Smooth muscle cell (in vitro differentiated cells): ENCODE measurements at regions not wholly inside any gene's neighbourhood (a gene's known extent, or its start where the extent isn't known, plus 50 kb on each side); places are given as distances from the start of the nearest gene placed in this dataset.
"Not testable (repeated sequence)": the region's sequence is repeated elsewhere in the genome, so short reads cannot be mapped to it uniquely, and the experiment has no call there.

Source experiments
- DNase-seq: peaks from one replicate; lab custom pipeline; 2025; ENCODE audit not compliant: unreplicated experiment; lab: John Stamatoyannopoulos, UW
- H2AFZ ChIP-seq: fragments of 200-600 bp; sonication (generic); 2 replicates; pipeline ENCODE4 v1.6.0; 2016; ENCODE audit warnings: antibody characterized with exemption, low read depth, mild to moderate bottlenecking
- H3F3A ChIP-seq: fragments of 200-600 bp; sonication (generic); 2 replicates; pipeline ENCODE4 v1.6.0; 2017; ENCODE audit warnings: antibody characterized with exemption, low read depth
- H3K27ac ChIP-seq: fragments of 200-600 bp; sonication (generic); 2 replicates; pipeline ENCODE4 v1.5.1; 2016; ENCODE audit warnings: low read depth, mild to moderate bottlenecking
- H3K27me3 ChIP-seq: fragments of 200-600 bp; sonication (generic); 2 replicates; pipeline ENCODE4 v1.6.1; 2016; ENCODE audit warnings: low read depth, mild to moderate bottlenecking
- H3K36me3 ChIP-seq: fragments of 200-600 bp; sonication (generic); 2 replicates; pipeline ENCODE4 v1.5.1; 2016; ENCODE audit warnings: low read depth
- H3K4me1 ChIP-seq: fragments of 200-600 bp; sonication (generic); 2 replicates; pipeline ENCODE4 v1.5.1; 2016; ENCODE audit warnings: low read depth
- H3K4me2 ChIP-seq: fragments of 200-600 bp; sonication (generic); 2 replicates; pipeline ENCODE4 v1.6.0; 2016; ENCODE audit warnings: mild to moderate bottlenecking
- H3K4me3 ChIP-seq: fragments of 200-600 bp; sonication (generic); 2 replicates; pipeline ENCODE4 v1.5.1; 2016; ENCODE audit warnings: mild to moderate bottlenecking
- H3K79me2 ChIP-seq: fragments of 200-600 bp; sonication (generic); 2 replicates; pipeline ENCODE4 v1.6.0; 2016; ENCODE audit warnings: low read depth, mild to moderate bottlenecking
- H3K9ac ChIP-seq: fragments of 200-600 bp; sonication (generic); 2 replicates; pipeline ENCODE4 v1.6.0; 2016; ENCODE audit warnings: low read depth
- H3K9me3 ChIP-seq: fragments of 200-600 bp; sonication (generic); replicated peaks from 2 replicates; pipeline ENCODE4 v1.5.1; 2016; ENCODE audit warnings: low read depth
- H4K20me1 ChIP-seq: fragments of 200-600 bp; sonication (generic); 2 replicates; pipeline ENCODE4 v1.6.0; 2016; ENCODE audit warnings: low read depth
- CTCF ChIP-seq: fragments of 200-600 bp; sonication (generic); IDR thresholded peaks from 2 replicates; pipeline ENCODE4 v1.5.1; 2017; ENCODE audit warnings: borderline replicate concordance, mild to moderate bottlenecking, antibody characterized with exemption; ENCODE audit not compliant: insufficient read depth, poor library complexity, severe bottlenecking
- WGBS: methylation state at CpG from one replicate; pipeline ENCODE4 v1.1.7; 2016; ENCODE audit warnings: low lambda C conversion rate; 5-methylcytosine and 5-hydroxymethylcytosine counted together

- Histone ChIP-seq H3K27me3 (no peaks in the 10 kb centered on the region), H3K9me3 (no peaks in the 10 kb centered on the region), H3K4me2 (no peak overlapping the region), H3K9ac (no peak overlapping the region), H3K4me3 (no peak overlapping the region), H3F3A (no peaks in the 10 kb centered on the region), H3K4me1 (no peaks in the 10 kb centered on the region), H3K36me3 (no peaks in the 10 kb centered on the region), H4K20me1 (no peaks in the 10 kb centered on the region), H2AFZ (no peak overlapping the region), H3K79me2 (no peaks in the 10 kb centered on the region), H3K27ac (no peak overlapping the region)
- TF ChIP-seq CTCF: no peak
- DNase-seq: no peak
These were observed 195.6 kb downstream of the LARP7 start for GRCh38 chr4:112832493-112832892.

- WGBS: 100% methylated on average over 1 of the region's 1 CpG
- Histone ChIP-seq H3K4me3 (no peak overlapping the region), H3K4me2 (no peak overlapping the region), H3F3A (no peaks in the 10 kb centered on the region), H3K9ac (no peak overlapping the region), H3K27me3 (no peaks in the 10 kb centered on the region), H4K20me1 (no peaks in the 10 kb centered on the region), H3K4me1 (peaks cover 3% of the 10 kb centered on the region), H3K79me2 (no peaks in the 10 kb centered on the region), H3K27ac (no peak overlapping the region), H2AFZ (no peak overlapping the region), H3K9me3 (no peaks in the 10 kb centered on the region), H3K36me3 (no peaks in the 10 kb centered on the region)
- no peak for DNase-seq
- TF ChIP-seq CTCF: no peak
These were observed 200.0 kb downstream of the LARP7 start for GRCh38 chr4:112836895-112837294.

- not testable (repeated sequence) for H3K9me3 ChIP-seq, H3F3A ChIP-seq, H3K9ac ChIP-seq, DNase-seq, H4K20me1 ChIP-seq, H3K4me1 ChIP-seq, H3K27ac ChIP-seq, H3K4me3 ChIP-seq, H3K79me2 ChIP-seq, H3K27me3 ChIP-seq, H3K36me3 ChIP-seq, H2AFZ ChIP-seq, H3K4me2 ChIP-seq
- WGBS: 76% methylated on average over 1 of the region's 1 CpG
These were observed 201.1 kb downstream of the LARP7 start for GRCh38 chr4:112838015-112838414.

GRCh38 chr4:112840061-112840460 is 203.1 kb downstream of the LARP7 start:
- no peak overlapping the region for H3K9ac ChIP-seq
- no peak for DNase-seq
- no peaks in the 10 kb centered on the region for H3K36me3 ChIP-seq
- no peaks in the 10 kb centered on the region for H3F3A ChIP-seq
- H3K79me2 ChIP-seq: no peaks in the 10 kb centered on the region
- H3K27me3 ChIP-seq: no peaks in the 10 kb centered on the region
- peaks cover 3% of the 10 kb centered on the region for H3K4me1 ChIP-seq
- no peaks in the 10 kb centered on the region for H4K20me1 ChIP-seq
- no peaks in the 10 kb centered on the region for H3K9me3 ChIP-seq
- no peak overlapping the region for H3K4me3 ChIP-seq
- TF ChIP-seq CTCF: no peak
- no peak overlapping the region for H3K4me2 ChIP-seq
- H3K27ac ChIP-seq: no peak overlapping the region
- H2AFZ ChIP-seq: no peak overlapping the region
